Mesenchymal stem cell (in vitro differentiated cells and primary cell): ENCODE measurements at regions not wholly inside any gene's neighbourhood (a gene's known extent, or its start where the extent isn't known, plus 50 kb on each side); places are given as distances from the start of the nearest gene placed in this dataset.

Source experiments
- DNase-seq: peaks from one replicate; pipeline ENCODE4 v3.0.0-alpha.2; 2013
- H2AFZ ChIP-seq: one replicate; pipeline ENCODE4 v1.6.1; 2013; ENCODE audit warnings: low read depth, mild to moderate bottlenecking, control low read depth, inconsistent platforms, low read length, moderate library complexity
- H2AK5ac ChIP-seq: 2 replicates; pipeline ENCODE4 v1.6.1; 2013; ENCODE audit warnings: low read length, moderate library complexity, mild to moderate bottlenecking, inconsistent platforms; ENCODE audit not compliant: severe bottlenecking
- H2BK120ac ChIP-seq: one replicate; pipeline ENCODE4 v1.6.1; 2013; ENCODE audit warnings: low read depth, mild to moderate bottlenecking, inconsistent platforms, low read length, moderate library complexity
- H2BK12ac ChIP-seq, 2 experiments: one replicate each; pipeline ENCODE4 v1.6.1; 2013; ENCODE audit warnings: inconsistent platforms in 2 of 2, low read length in 2 of 2, mild to moderate bottlenecking in 2 of 2, moderate library complexity in 2 of 2, control low read depth in 1 of 2
- H2BK15ac ChIP-seq: one replicate; pipeline ENCODE4 v1.6.1; 2013; ENCODE audit warnings: mild to moderate bottlenecking, low read depth, inconsistent platforms; ENCODE audit not compliant: poor library complexity, severe bottlenecking
- H2BK5ac ChIP-seq: 2 replicates; pipeline ENCODE4 v1.6.1; 2013; ENCODE audit warnings: low read depth, mild to moderate bottlenecking, low read length, control low read depth, inconsistent platforms; ENCODE audit not compliant: poor library complexity, severe bottlenecking
- H3K14ac ChIP-seq, 2 experiments: one replicate each; pipeline ENCODE4 v1.6.1; 2013; ENCODE audit warnings: inconsistent platforms in 2 of 2, low read length in 2 of 2, control low read depth in 1 of 2, mild to moderate bottlenecking in 1 of 2, moderate library complexity in 1 of 2
- H3K18ac ChIP-seq, 2 experiments: one replicate each; pipeline ENCODE4 v1.6.1; 2013; ENCODE audit warnings: inconsistent platforms in 2 of 2, low read length in 2 of 2, control low read depth in 1 of 2, low read depth in 1 of 2, mild to moderate bottlenecking in 1 of 2
- H3K23ac ChIP-seq, 2 experiments: one replicate each; pipeline ENCODE4 v1.6.1; 2013; ENCODE audit warnings: inconsistent platforms in 2 of 2, low read length in 2 of 2, mild to moderate bottlenecking in 2 of 2, moderate library complexity in 2 of 2, control low read depth in 1 of 2
- H3K27ac ChIP-seq: 2 replicates; pipeline ENCODE4 v1.5.1; 2013; ENCODE audit warnings: mild to moderate bottlenecking, moderate library complexity, low read length, control low read depth, inconsistent platforms; ENCODE audit not compliant: poor library complexity, severe bottlenecking
- H3K27me3 ChIP-seq, 2 experiments: 2 replicates each; pipeline versions ENCODE4 v1.6.1 to v1.7.0; 2013; ENCODE audit warnings: low read length in 2 of 2, mild to moderate bottlenecking in 2 of 2, moderate library complexity in 2 of 2, control low read depth in 1 of 2, inconsistent platforms in 1 of 2; ENCODE audit not compliant: control insufficient read depth in 1 of 2, insufficient read depth in 1 of 2
- H3K36me3 ChIP-seq, 2 experiments: 2 replicates each; pipeline versions ENCODE4 v1.6.1 to v1.7.0; 2013; ENCODE audit warnings: low read length in 2 of 2, control low read depth in 1 of 2, inconsistent platforms in 1 of 2, low read depth in 1 of 2, mild to moderate bottlenecking in 1 of 2; ENCODE audit not compliant: insufficient read depth in 2 of 2, control insufficient read depth in 1 of 2
- H3K4ac ChIP-seq, 2 experiments: one replicate each; pipeline ENCODE4 v1.6.1; 2013; ENCODE audit warnings: inconsistent platforms in 2 of 2, low read length in 2 of 2, mild to moderate bottlenecking in 2 of 2, moderate library complexity in 2 of 2, control low read depth in 1 of 2, low read depth in 1 of 2
- H3K4me1 ChIP-seq: 2 replicates; pipeline ENCODE4 v1.6.1; 2013; ENCODE audit warnings: low read depth, low read length, control low read depth; ENCODE audit not compliant: control insufficient read depth, insufficient read depth
- H3K4me2 ChIP-seq: 2 replicates; pipeline ENCODE4 v1.6.1; 2013; ENCODE audit warnings: low read length, mild to moderate bottlenecking, inconsistent platforms; ENCODE audit not compliant: poor library complexity, severe bottlenecking
- H3K4me3 ChIP-seq, 2 experiments: 2 replicates each; pipeline versions ENCODE4 v1.5.1 to v1.7.0; 2013; ENCODE audit warnings: low read length in 2 of 2, mild to moderate bottlenecking in 2 of 2, control low read depth in 1 of 2, low read depth in 1 of 2; ENCODE audit not compliant: insufficient read depth in 1 of 2
- H3K79me1 ChIP-seq: replicated peaks from 2 replicates; pipeline ENCODE4 v1.6.1; 2013; ENCODE audit warnings: mild to moderate bottlenecking, control low read depth, low read length, inconsistent platforms; ENCODE audit not compliant: poor library complexity, severe bottlenecking
- H3K9ac ChIP-seq: 2 replicates; pipeline ENCODE4 v1.7.0; 2013; ENCODE audit warnings: mild to moderate bottlenecking, low read length, moderate library complexity
- H3K9me3 ChIP-seq: 2 replicates; pipeline ENCODE4 v1.7.0; 2013; ENCODE audit warnings: mild to moderate bottlenecking, low read length; ENCODE audit not compliant: control insufficient read depth
- H4K8ac ChIP-seq: one replicate; pipeline ENCODE4 v1.6.1; 2013; ENCODE audit warnings: inconsistent platforms, mild to moderate bottlenecking, low read length, moderate library complexity
- H4K91ac ChIP-seq: one replicate; pipeline ENCODE4 v1.6.1; 2013; ENCODE audit warnings: mild to moderate bottlenecking, low read length, inconsistent platforms
- WGBS: methylation state at CpG from one replicate; pipeline ENCODE4 v1.1.7; 2013; ENCODE audit warnings: mixed read lengths; 5-methylcytosine and 5-hydroxymethylcytosine counted together

- Histone ChIP-seq H3K9ac (no peak overlapping the region), H3K79me1 (no peaks in the 10 kb centered on the region), H2BK15ac (no peak overlapping the region), H3K36me3 (no peaks in the 10 kb centered on the region), H3K23ac (no peak overlapping the region), H3K4me1 (no peaks in the 10 kb centered on the region), H3K27me3 (no peaks in the 10 kb centered on the region), H3K18ac (no peak overlapping the region), H2BK12ac (no peak overlapping the region), H2BK5ac (no peak overlapping the region), H3K4ac (no peak overlapping the region), H3K9me3 (no peaks in the 10 kb centered on the region), H3K4me2 (no peak overlapping the region), H3K27ac (no peak overlapping the region), H4K8ac (no peak overlapping the region), H2AFZ (no peak overlapping the region), H3K4me3 (no peak overlapping the region), H3K14ac (no peak overlapping the region), H2AK5ac (no peak overlapping the region), H4K91ac (no peak overlapping the region), H2BK120ac (no peak overlapping the region)
- 73% methylated on average over 2 of the region's 5 CpGs for WGBS
- DNase-seq = no peak
These were observed 185.6 kb upstream of the SYNPR start for GRCh38 chr3:63092515-63092914.

DNA sequence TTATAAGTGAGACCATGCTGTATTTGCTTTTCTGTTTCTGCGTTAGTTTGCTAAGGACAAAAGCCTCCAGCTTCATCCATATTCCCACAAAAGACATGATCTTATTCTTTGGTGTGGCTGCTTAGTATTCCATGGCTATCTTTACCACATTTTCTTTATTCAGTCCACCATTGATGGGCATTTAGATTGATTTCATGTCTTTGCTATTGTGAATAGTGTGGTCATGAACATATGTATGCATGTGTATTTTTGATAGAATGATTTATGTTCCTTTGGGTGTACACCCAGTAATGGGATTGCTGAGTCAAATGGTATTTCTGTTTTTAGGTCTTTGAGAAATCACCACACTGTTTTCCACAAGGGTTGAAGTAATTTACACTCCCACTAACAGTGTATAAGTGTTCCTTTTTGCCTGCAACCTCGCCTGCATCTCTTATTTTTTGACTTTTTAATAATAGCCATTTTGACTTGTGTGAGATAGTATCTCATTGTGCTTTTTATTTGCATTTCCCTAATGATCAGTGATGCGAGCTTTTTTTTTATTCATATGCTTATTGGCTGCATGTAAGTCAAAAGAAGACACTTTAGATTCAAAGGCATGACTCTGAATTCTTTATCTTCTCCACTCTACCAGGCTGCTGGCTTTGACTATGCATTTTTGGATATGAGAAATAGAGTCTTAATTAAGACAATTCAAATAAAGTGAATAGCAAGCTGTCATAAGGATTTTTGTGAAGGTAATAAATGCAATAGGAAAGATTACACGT is 183.3 kb upstream of the SYNPR start:
- Histone ChIP-seq H3K4ac (no peak overlapping the region), H3K4me2 (no peak overlapping the region), H4K8ac (no peak overlapping the region), H2BK120ac (no peak overlapping the region), H3K23ac (no peak overlapping the region), H3K4me1 (no peaks in the 10 kb centered on the region), H4K91ac (no peak overlapping the region), H3K79me1 (no peaks in the 10 kb centered on the region), H3K27ac (no peak overlapping the region), H3K27me3 (no peaks in the 10 kb centered on the region), H3K4me3 (no peak overlapping the region), H3K18ac (no peak overlapping the region), H2BK12ac (no peak overlapping the region), H2BK15ac (no peak overlapping the region), H3K36me3 (no peaks in the 10 kb centered on the region), H2AK5ac (no peak overlapping the region), H2BK5ac (no peak overlapping the region), H3K14ac (no peak overlapping the region), H3K9me3 (no peaks in the 10 kb centered on the region), H2AFZ (no peak overlapping the region), H3K9ac (no peak overlapping the region)
- no peak for DNase-seq
- 87% methylated on average over 2 of the region's 4 CpGs for WGBS

- Histone ChIP-seq H3K9ac (no peak overlapping the region), H2BK15ac (peak overlapping the region; percentile 23), H3K4me2 (no peak overlapping the region), H4K91ac (no peak overlapping the region), H3K14ac (no peak overlapping the region), H2BK12ac (no peak overlapping the region), H3K23ac (no peak overlapping the region), H4K8ac (no peak overlapping the region), H3K4me1 (no peaks in the 10 kb centered on the region), H3K4ac (no peak overlapping the region), H2AK5ac (no peak overlapping the region), H3K36me3 (no peaks in the 10 kb centered on the region), H2BK120ac (no peak overlapping the region), H3K27ac (no peak overlapping the region), H3K18ac (no peak overlapping the region), H3K9me3 (no peaks in the 10 kb centered on the region), H3K27me3 (no peaks in the 10 kb centered on the region), H3K4me3 (no peak overlapping the region), H2BK5ac (no peak overlapping the region), H3K79me1 (no peaks in the 10 kb centered on the region), H2AFZ (no peak overlapping the region)
- DNase-seq = no peak
- WGBS = 89% methylated on average over 32 of the region's 32 CpGs
These were observed 181.7 kb upstream of the SYNPR start for GRCh38 chr3:63096248-63097058.

- Histone ChIP-seq H2BK120ac (no peak overlapping the region), H3K18ac (no peak overlapping the region), H2BK12ac (no peak overlapping the region), H4K91ac (no peak overlapping the region), H3K27ac (no peak overlapping the region), H3K36me3 (no peaks in the 10 kb centered on the region), H4K8ac (no peak overlapping the region), H3K79me1 (no peaks in the 10 kb centered on the region), H3K14ac (no peak overlapping the region), H3K4ac (no peak overlapping the region), H2AFZ (no peak overlapping the region), H2AK5ac (no peak overlapping the region), H3K9me3 (no peaks in the 10 kb centered on the region), H2BK15ac (no peak overlapping the region), H3K23ac (no peak overlapping the region), H2BK5ac (no peak overlapping the region), H3K9ac (no peak overlapping the region), H3K4me2 (no peak overlapping the region), H3K27me3 (no peaks in the 10 kb centered on the region), H3K4me1 (no peaks in the 10 kb centered on the region), H3K4me3 (no peak overlapping the region)
- no peak for DNase-seq
- 79% methylated on average over 11 of the region's 11 CpGs for WGBS
These were observed 180.7 kb upstream of the SYNPR start for GRCh38 chr3:63097396-63097795.
